ENCODE measurements at regions not wholly inside any gene's neighbourhood (a gene's known extent, or its start where the extent isn't known, plus 50 kb on each side); places are given as distances from the start of the nearest gene placed in this dataset.
"Not testable (repeated sequence)": the region's sequence is repeated elsewhere in the genome, so short reads cannot be mapped to it uniquely, and the experiment has no call there.

DNA sequence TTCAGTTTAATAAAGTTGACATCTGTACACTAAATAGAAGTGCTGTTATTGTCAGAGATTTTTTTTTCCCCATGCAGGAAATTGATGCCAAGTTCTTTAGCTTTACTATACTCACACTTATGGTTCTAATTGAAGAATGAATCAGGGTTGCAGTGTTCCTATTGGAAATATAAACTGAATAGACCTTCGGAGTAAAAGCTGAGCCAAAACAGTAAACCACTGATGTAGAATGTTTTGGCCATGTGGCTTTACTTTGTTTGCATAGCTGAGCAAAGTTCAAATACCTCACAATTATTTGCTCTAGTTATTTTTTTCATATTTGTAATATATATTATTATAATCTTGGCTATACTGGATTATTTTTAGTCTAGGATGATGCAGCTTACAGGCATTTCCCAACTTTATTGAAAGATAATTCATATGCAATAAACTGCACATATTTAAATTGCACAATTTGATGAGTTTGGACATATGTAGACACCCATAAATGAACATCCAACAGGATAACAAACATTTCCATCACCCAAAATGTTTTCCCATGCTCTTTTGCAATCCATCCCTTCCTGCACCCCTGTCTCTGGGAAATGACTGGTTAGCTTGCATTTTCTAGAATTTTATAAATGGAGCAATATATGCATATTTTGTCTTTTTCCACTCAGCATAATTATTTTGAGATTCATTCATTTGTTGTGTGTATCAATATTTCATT is 105.8 kb upstream of the NOX3 start:
- H3K27me3 Mint-ChIP-seq (ENCODE audit: low read depth), result no peaks in the 10 kb centered on the region
- H3K4me1 Mint-ChIP-seq (ENCODE audit: low read depth), result no peaks in the 10 kb centered on the region
- no peaks in the 10 kb centered on the region for H3K9me3 Mint-ChIP-seq
- DNase-seq (ENCODE audit: low spot score), result no peak
- H3K36me3 Mint-ChIP-seq (ENCODE audit: low read depth), result no peaks in the 10 kb centered on the region
- H3K27ac Mint-ChIP-seq, result no peak overlapping the region
- no peak overlapping the region for H3K4me3 Mint-ChIP-seq

- no peak overlapping the region for H3K4me3 Mint-ChIP-seq
Measured at GRCh38 chr6:155549928-155550327, 94.3 kb upstream of the NOX3 start.

GRCh38 chr6:155549028-155549798 is 93.6 kb upstream of the NOX3 start:
- Mint-ChIP-seq H3K4me1 (ENCODE audit: low read depth) (no peaks in the 10 kb centered on the region), H3K9me3 (no peaks in the 10 kb centered on the region), H3K27ac (no peak overlapping the region), H3K27me3 (ENCODE audit: low read depth) (no peaks in the 10 kb centered on the region), H3K36me3 (ENCODE audit: low read depth) (no peaks in the 10 kb centered on the region), H3K4me3 (no peak overlapping the region)
- no peak for DNase-seq (ENCODE audit: low spot score)

More at GRCh38 chr6:155549928-155550327, 94.3 kb upstream of the NOX3 start:
- H3K27ac Mint-ChIP-seq, result no peak overlapping the region
- no peaks in the 10 kb centered on the region for H3K36me3 Mint-ChIP-seq (ENCODE audit: low read depth)
- H3K9me3 Mint-ChIP-seq, result no peaks in the 10 kb centered on the region
- no peaks in the 10 kb centered on the region for H3K4me1 Mint-ChIP-seq (ENCODE audit: low read depth)
- DNase-seq (ENCODE audit: low spot score), result no peak
- H3K27me3 Mint-ChIP-seq (ENCODE audit: low read depth), result no peaks in the 10 kb centered on the region

DNA sequence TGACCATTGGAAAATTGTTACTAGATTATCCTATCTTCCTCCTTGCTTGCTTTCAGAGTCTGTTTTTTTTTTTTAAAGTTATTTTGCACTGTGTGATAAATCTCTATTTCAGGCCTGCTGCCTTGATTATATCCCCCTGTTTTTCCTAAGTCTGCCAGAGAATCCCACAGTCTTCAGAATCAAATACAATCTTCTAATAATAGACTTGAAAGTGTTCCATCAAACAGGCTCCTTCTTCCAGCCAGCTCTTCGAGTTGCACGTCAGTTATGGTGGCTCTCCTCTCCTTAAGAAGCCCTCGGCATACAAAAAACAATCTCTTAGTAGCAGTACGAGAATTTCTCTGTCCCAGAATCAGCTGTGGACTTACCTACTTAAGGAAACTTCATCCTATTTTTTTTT is 92.9 kb upstream of the NOX3 start:
- Mint-ChIP-seq H3K4me1 (ENCODE audit: low read depth) (no peaks in the 10 kb centered on the region), H3K9me3 (no peaks in the 10 kb centered on the region), H3K36me3 (ENCODE audit: low read depth) (no peaks in the 10 kb centered on the region), H3K27ac (no peak overlapping the region), H3K27me3 (ENCODE audit: low read depth) (no peaks in the 10 kb centered on the region), H3K4me3 (no peak overlapping the region)
- DNase-seq (ENCODE audit: low spot score), result no peak

DNA sequence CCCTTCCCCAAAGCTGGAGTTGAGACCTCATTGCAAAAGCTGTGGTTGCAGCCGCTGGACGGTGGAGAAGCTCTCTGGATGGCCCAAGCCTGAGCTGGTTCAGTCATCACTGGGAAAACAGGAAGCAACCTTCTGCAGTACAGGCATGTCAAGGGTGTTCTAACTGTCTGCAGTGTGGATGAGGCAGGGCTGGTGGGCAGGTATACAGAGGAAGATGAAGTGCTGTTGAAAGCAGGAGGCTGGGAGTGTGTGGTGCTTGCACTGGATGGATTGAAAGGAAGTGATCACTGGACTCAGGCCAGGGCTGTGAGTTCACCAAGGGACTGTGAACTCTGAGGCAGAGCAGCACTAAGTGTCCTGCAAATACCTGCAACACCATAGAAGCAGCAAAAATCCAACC is 89.0 kb upstream of the NOX3 start:
- no peak overlapping the region for H3K4me3 Mint-ChIP-seq
- no peaks in the 10 kb centered on the region for H3K4me1 Mint-ChIP-seq (ENCODE audit: low read depth)
- H3K9me3 Mint-ChIP-seq, result no peaks in the 10 kb centered on the region
- H3K27me3 Mint-ChIP-seq (ENCODE audit: low read depth), result no peaks in the 10 kb centered on the region
- no peak for DNase-seq (ENCODE audit: low spot score)
- H3K27ac Mint-ChIP-seq, result no peak overlapping the region
- no peaks in the 10 kb centered on the region for H3K36me3 Mint-ChIP-seq (ENCODE audit: low read depth)

GRCh38 chr6:155543166-155543847 is 87.7 kb upstream of the NOX3 start:
- H3K36me3 Mint-ChIP-seq (ENCODE audit: low read depth), result no peaks in the 10 kb centered on the region
- DNase-seq (ENCODE audit: low spot score), result no peak
- no peaks in the 10 kb centered on the region for H3K4me1 Mint-ChIP-seq (ENCODE audit: low read depth)
- H3K4me3 Mint-ChIP-seq, result no peak overlapping the region
- H3K27me3 Mint-ChIP-seq (ENCODE audit: low read depth), result no peaks in the 10 kb centered on the region
- H3K9me3 Mint-ChIP-seq, result no peaks in the 10 kb centered on the region
- H3K27ac Mint-ChIP-seq, result no peak overlapping the region

GRCh38 chr6:155542036-155542435 is 86.4 kb upstream of the NOX3 start:
- no peak for DNase-seq (ENCODE audit: low spot score)
- Mint-ChIP-seq H3K9me3 (no peaks in the 10 kb centered on the region), H3K4me3 (no peak overlapping the region), H3K4me1 (ENCODE audit: low read depth) (no peaks in the 10 kb centered on the region), H3K27me3 (ENCODE audit: low read depth) (no peaks in the 10 kb centered on the region), H3K27ac (no peak overlapping the region), H3K36me3 (ENCODE audit: low read depth) (no peaks in the 10 kb centered on the region)

GRCh38 chr6:155538708-155539390 is 83.2 kb upstream of the NOX3 start:
- Mint-ChIP-seq H3K4me3 (no peak overlapping the region), H3K27ac (no peak overlapping the region), H3K9me3 (no peaks in the 10 kb centered on the region), H3K4me1 (ENCODE audit: low read depth) (no peaks in the 10 kb centered on the region), H3K36me3 (ENCODE audit: low read depth) (no peaks in the 10 kb centered on the region), H3K27me3 (ENCODE audit: low read depth) (no peaks in the 10 kb centered on the region)
- no peak for DNase-seq (ENCODE audit: low spot score)

DNA sequence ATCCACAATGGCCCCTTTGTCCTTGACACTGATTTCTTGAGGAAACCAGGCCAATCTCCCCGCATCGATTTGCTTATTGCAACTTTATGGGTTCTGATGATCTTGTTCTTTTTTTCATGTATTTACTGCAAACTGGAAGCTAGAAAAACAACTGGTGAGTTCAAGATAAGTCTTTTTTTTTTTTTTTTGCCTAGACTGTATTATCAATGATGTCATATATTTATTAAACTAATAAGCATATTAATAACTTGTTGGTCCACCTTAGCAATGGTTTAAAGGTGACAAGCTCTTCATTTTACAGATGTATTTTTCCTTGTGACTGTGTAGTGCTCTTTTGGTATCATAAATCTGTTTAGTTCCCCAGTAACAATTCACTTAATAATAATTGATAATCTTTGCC is 79.0 kb upstream of the NOX3 start:
- H3K27me3 Mint-ChIP-seq (ENCODE audit: low read depth), result no peaks in the 10 kb centered on the region
- no peak overlapping the region for H3K27ac Mint-ChIP-seq
- H3K4me1 Mint-ChIP-seq (ENCODE audit: low read depth), result no peaks in the 10 kb centered on the region
- no peaks in the 10 kb centered on the region for H3K36me3 Mint-ChIP-seq (ENCODE audit: low read depth)
- no peak overlapping the region for H3K4me3 Mint-ChIP-seq
- no peaks in the 10 kb centered on the region for H3K9me3 Mint-ChIP-seq
- DNase-seq (ENCODE audit: low spot score), result no peak

DNA sequence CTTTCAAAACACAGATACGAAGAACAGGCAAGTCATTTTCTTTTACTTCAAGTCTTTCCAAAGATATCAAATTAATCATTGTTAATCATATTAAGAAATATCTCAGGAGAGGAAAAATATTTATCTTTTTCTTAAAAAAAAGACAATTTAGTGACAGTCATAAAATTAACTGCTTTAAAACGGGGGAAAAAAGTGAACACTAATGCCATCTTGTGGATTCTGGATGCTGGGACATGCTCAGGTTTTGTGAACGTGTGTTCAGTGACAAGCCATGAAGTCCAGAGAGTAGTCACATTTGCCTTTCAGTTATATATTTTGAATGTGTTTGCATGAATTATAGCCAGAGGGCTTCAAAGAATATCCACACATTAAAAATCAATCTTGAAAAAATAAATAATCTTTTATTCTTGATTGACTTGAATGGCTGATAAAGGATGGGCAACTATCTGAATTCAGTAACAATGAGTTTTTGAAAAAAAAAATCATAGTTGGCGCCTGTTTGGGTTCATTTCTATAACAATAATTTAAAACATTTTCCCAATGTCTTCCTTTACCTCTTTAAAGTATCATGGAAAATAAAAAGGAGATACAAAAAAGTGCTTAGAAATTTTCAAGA is 74.7 kb upstream of the NOX3 start:
- H3K36me3 Mint-ChIP-seq (ENCODE audit: low read depth), result no peaks in the 10 kb centered on the region
- H3K9me3 Mint-ChIP-seq, result no peaks in the 10 kb centered on the region
- H3K27ac Mint-ChIP-seq, result no peak overlapping the region
- no peaks in the 10 kb centered on the region for H3K27me3 Mint-ChIP-seq (ENCODE audit: low read depth)
- DNase-seq (ENCODE audit: low spot score), result no peak
- peaks cover 7% of the 10 kb centered on the region for H3K4me1 Mint-ChIP-seq (ENCODE audit: low read depth)
- no peak overlapping the region for H3K4me3 Mint-ChIP-seq

GRCh38 chr6:155529814-155530213 is 74.2 kb upstream of the NOX3 start:
- H3K27ac Mint-ChIP-seq; H3K9me3 Mint-ChIP-seq; DNase-seq (ENCODE audit: low spot score); H3K27me3 Mint-ChIP-seq (ENCODE audit: low read depth); H3K4me1 Mint-ChIP-seq (ENCODE audit: low read depth); H3K4me3 Mint-ChIP-seq; H3K36me3 Mint-ChIP-seq (ENCODE audit: low read depth): not testable (repeated sequence)

DNA sequence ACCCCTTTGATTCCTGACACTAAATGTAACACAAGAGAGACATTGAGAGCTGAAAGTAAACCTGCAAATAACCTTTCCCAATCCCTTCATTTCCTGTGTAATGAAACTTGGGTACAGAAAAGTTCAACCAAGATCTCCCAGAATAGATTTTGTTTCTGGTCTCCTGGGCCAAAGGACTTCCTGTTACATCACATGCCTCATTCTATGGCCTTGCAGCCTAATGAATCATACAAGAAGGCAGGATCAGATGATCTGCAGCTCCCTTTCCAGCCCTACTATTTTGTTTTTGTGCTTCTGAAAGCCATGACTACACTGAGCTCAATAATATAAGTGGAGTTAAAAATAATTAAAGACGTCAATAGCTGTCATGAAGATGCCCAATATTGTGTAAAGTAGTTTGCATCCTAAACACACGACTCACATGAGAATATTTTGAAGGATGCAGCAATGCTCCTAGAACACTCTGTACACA is 73.4 kb upstream of the NOX3 start:
- no peak overlapping the region for H3K27ac Mint-ChIP-seq
- H3K36me3 Mint-ChIP-seq (ENCODE audit: low read depth), result no peaks in the 10 kb centered on the region
- DNase-seq (ENCODE audit: low spot score), result no peak
- H3K4me3 Mint-ChIP-seq, result no peak overlapping the region
- no peaks in the 10 kb centered on the region for H3K27me3 Mint-ChIP-seq (ENCODE audit: low read depth)
- H3K9me3 Mint-ChIP-seq, result no peaks in the 10 kb centered on the region
- H3K4me1 Mint-ChIP-seq (ENCODE audit: low read depth), result peaks cover 9% of the 10 kb centered on the region

DNA sequence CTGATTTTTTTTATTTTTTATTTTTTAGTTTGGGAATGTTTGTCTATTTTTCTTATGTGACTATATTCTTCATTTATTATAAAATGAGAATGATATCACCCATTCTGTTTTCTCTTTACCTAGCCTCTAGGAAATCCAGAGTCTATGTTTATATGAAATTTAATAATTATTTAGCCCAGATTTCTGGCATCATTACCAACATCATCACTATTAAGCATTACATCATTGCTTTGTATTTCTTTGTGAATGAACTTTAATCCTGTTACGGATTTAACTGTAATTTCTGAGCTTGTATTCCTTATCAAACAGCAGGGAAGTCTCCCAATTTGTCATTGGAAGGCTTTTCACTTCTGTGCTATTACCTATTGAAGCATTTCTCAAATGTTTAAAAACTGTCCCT is 72.7 kb upstream of the NOX3 start:
- Mint-ChIP-seq H3K36me3 (ENCODE audit: low read depth) (no peaks in the 10 kb centered on the region), H3K27me3 (ENCODE audit: low read depth) (no peaks in the 10 kb centered on the region), H3K9me3 (no peaks in the 10 kb centered on the region)

More for the DNA sequence above, 72.7 kb upstream of the NOX3 start:
- no peak for DNase-seq (ENCODE audit: low spot score)
- H3K27ac Mint-ChIP-seq, result no peak overlapping the region
- H3K4me1 Mint-ChIP-seq (ENCODE audit: low read depth), result peaks cover 13% of the 10 kb centered on the region
- no peak overlapping the region for H3K4me3 Mint-ChIP-seq
